Myocyte (in vitro differentiated cells): ENCODE measurements at regions not wholly inside any gene's neighbourhood (a gene's known extent, or its start where the extent isn't known, plus 50 kb on each side); places are given as distances from the start of the nearest gene placed in this dataset.
"Not testable (repeated sequence)": the region's sequence is repeated elsewhere in the genome, so short reads cannot be mapped to it uniquely, and the experiment has no call there.

Experiments used
- DNase-seq: peaks from one replicate; pipeline ENCODE4 v3.0.0-alpha.2; 2012; ENCODE audit warnings: low read depth

DNA sequence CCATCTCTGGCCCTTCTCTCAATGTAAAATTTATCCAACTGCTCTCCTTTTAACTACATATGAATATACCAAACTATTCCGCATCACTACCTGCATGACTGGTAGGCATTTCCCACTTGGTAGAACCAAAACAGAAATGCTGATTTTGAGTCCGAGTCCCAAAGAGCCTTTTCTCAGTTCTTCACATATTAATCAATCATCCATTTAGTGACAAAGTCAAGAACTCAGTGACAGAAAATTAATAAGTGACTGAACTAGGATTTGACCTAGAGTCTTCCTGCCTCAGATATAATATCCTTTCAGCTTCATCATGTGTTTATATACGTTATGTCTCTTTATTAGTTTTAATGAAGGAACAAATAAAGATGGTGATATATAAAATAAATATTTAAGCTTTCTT, 700.6 kb upstream of the GOLIM4 start:
- no peak for DNase-seq

DNA sequence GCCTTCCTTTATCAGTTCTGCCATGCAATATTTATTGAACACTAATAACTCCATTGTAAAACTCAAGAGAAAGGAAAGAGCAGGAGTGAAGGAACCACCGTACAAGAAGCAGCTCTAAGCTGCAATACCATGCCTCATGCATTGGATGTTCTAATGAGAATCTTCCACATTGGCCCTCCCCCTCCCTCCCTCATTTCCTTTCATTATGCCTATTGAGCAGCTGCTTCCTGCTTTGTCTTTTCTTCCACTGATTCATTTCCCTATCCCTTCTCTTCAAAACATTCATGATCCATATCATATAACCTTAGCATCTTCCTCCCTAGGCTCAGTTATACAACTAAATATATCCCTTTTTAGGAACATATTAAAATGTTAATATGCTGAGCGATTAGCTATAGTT, 698.7 kb upstream of the GOLIM4 start:
- DNase-seq = no peak

DNA sequence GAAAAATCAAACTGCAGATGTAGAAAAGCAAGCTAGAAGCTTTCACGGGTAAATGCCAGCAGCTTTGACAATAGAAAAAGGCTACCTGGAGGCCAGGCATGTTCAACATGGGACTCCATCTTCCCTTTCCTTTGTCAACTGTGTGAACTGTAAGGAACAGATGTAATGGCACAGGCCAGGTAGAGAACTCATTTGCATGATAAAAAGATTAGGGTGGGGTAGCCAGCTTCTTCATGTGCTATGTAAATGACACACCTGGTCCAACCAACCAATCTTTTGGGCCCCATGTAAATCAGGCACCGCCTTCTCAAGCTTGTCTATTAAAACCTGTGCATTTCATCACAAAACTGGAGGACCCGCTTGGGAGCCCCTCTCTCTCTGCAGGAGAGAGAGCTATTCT, 686.5 kb upstream of the GOLIM4 start:
- DNase-seq = no peak

DNA sequence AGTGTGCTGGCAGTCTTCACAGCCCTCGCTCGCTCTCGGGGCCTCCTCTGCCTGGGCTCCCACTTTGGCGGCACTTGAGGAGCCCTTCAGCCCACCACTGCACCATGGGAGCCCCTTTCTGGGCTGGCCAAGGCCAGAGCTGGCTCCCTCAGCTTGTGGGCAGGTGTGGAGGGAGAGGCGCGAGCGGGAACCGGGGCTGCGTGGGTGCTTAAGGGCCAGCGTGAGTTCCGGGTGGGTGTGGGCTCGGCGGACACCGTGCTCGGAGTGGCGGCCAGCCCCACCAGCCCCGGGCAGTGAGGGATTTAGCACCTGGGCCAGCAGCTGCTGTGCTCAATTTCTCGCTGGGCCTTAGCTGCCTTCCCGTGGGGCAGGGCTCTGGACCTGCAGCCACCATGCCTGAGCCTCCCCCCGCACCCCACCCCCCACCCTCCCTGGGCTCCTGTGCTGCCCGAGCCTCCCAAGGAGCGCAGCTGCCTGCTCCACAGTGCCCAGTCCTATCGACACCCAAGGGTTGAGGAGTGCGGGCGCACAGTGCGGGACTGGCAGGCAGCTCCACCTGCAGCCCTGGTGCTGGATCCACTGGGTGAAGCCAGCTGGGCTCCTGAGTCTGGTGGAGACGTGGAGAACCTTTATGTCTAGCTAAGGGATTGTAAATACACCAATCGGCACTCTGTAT, 684.4 kb upstream of the GOLIM4 start:
- DNase-seq = not testable (repeated sequence)

DNA sequence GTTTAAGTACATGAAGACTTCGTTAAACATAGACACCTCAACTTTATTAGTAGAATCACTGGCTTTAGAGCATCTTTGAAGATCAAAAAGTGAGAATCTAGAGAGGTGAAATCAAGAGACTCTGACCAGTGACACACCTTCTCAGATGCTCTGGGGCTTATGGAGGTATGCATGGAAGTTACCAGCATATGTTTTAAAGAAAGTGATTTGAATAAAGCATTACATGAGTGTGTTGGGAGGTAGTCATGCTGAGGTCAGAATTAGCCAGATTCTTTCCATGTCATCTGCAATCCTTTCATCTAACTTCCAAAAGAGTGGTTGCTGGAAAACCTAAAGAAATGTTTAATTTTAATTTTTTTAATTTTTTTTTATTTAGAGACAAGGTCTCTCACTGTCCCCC, 658.0 kb upstream of the GOLIM4 start:
- no peak for DNase-seq

DNA sequence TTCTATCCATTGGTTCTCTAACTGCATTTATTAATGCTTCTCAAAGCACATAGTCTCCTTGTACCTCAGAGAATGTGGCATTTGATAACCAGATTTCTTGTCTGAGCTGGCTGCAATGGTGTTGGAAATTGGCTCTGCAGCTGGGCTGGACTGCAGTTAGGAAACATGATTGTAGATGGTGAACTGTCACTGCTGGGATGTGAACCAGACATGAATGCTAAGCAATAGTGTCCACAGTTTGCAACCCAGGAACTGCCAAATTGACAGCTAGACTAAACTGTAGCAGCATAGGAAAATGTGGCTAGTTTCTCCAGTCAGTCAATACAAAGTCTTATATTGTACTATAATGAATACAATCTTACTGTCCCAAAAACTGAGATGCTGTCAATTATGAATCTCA, 656.6 kb upstream of the GOLIM4 start:
- DNase-seq = no peak

DNA sequence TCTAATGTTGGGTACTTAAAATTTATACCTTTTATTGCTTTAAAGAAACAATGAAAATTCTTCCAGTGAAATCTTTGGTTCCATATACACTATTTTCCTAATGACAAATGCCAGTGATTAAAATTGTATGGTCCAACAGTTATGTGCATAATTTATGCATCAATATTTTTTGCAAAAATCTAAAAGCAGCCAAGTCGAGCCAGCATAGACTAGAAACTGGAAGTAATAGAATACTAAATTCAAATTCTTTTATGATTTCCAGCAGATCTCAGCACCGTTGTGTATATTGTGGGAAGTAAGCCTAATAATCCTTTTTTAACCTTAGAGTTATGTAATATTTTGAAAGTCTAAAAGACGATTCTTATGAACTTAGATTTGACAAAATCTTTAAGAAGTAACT, 652.0 kb upstream of the GOLIM4 start:
- no peak for DNase-seq

DNA sequence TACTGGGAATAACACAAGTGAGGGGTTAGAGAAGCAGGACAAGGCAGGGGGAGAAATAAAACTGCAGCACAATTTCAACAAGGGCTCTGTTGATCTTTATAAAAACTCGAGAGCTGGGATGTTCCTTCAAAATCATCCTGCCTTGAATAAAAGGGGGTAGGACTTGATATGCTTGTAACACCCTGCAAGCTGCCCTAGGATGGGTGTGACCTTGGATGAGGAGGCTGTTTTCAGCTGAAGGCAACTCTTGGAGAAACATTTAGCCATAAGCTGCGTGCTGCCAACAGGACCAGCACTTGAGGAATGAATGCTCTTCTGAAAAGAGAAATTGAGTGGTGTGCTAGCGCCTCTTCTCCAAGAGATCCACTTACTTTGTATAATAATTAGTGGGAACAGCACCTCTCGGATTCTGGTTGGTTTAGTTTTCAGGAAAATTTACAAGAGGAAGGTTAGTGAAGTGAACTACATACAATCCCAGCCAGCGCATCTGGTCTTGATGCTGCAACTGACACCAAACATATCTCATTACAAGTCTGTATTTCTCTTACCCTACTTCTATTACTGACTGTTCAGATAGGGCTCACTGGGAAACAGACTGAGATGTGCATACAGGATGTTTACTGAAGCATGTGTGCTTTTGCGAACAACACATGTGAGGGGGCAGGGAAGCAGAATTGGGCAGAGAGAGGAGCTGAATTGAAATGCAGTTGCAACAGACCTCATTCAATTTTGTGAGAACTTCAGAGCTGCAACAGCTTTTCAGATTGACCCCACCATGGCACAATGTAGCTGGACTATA, 643.0 kb upstream of the GOLIM4 start:
- DNase-seq = peak; percentile 5

DNA sequence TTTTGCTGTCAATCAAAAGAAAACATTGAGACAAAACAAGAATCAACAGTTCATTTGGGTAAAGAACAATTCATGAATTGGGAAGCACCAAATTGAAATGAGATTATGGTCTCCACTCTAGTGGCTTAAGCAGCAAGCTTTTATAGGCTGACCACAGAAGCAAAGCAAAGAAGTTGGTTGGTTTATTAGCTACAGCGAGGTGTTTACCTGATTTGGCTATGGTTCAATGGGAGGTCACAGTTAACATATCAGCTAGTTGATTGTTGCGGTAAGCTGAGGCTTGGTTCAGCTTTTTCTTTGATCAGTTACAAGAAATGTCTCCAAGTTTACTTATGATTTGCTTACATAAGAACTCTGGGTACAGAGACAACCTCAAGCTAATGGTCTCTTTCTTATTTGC, 640.5 kb upstream of the GOLIM4 start:
- DNase-seq = no peak

DNA sequence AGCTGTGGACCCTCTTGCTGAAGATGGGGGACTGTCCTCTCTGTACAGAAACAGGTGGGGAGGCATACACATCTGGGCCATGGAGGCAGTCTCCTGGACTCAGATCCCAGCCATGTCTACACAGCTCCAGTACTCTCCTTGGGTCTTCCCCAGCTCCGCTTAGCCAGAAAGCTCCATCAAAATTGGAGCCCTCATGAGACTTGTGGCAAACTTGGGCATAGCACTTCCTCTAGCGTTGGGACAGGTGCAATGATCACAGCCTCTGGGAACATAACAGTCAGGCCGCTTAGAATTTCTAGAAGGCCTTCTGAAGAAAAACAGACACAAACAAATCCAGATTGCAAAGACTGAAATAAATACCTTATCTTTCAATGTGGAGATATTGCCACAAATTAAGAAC, 634.3 kb upstream of the GOLIM4 start:
- DNase-seq = no peak

DNA sequence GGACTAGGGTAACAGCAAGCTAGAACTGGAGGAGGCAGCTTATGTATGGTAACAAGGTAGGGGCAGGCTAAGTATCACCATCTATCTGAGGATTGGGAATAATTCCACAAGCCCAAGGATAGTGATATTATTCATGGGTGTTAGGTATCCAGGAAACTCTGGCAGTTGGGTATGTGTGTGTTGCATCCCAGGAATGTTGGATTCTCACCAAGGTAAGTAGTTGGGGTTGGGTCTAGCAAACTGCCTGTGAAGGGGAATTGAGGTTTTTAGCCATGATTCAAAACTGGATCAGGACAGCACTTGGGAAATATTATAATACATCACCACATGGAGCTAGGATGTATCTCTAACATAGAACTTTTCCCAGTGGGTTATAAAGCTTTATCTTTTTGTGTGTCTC, 626.4 kb upstream of the GOLIM4 start:
- no peak for DNase-seq

DNA sequence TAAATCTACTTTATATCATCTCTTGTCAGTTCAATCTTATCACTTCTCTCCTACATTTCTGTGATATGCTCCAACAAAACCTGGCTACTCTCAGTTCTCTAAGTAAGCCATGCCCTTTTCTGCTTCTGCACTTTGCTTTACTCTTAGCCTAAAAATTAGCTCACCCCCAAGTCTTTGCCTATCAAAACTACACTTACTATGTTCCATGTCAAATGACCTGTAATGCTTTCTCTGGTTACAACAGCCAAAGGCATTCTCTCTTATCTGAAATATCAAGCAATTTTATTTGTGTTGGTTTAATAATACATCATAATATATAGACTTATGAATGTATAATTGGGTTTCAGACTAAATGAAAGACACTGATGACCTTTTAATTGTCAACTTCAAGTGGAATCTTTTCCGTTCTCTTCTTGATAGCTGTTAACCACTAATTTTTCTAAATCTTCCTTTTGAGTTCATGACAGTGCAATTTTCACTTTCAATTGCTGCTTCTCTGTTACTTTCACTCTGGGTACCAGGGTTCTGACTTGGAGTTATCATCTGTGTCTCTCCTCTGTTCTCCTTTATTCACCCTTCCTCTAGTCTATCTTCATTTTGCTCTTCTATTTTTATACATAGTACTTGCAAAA, 619.0 kb upstream of the GOLIM4 start:
- no peak for DNase-seq

DNA sequence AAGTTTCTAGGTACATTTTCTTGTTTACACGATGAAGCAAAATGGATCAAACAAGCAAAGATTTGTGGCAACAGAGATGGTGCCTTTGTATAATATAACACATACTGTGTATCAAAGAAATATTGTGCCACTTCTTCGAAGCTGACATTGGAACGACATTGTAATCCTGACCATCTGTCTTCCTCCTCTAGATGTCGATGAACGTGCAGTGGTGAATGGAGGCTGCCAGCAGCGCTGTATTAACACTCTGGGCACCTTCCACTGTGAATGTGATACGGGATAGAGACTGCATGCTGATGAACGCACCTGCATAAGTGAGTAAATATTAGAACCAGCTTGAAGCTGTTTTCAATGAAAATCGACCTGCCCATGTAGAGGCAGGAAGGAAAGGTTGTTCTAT, 613.3 kb upstream of the GOLIM4 start:
- no peak for DNase-seq

DNA sequence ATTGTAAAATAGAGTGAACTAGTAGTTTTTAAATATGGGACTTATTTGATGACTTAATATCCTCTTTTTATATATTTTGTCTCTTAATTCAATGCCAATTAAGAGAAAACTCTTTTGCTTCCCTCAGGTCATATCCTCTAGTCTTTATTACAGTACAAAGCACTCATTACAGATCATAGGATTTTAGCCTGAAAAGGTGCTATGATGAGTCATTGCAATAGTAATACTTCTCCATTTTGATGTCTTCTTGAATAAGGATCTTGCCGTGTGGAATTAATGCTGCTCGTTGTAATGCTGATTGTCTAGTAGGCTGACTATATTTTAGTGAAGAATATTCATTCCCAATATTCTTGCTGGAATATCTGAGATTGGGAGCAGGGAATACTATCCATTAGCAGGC, 612.2 kb upstream of the GOLIM4 start:
- DNase-seq = no peak

DNA sequence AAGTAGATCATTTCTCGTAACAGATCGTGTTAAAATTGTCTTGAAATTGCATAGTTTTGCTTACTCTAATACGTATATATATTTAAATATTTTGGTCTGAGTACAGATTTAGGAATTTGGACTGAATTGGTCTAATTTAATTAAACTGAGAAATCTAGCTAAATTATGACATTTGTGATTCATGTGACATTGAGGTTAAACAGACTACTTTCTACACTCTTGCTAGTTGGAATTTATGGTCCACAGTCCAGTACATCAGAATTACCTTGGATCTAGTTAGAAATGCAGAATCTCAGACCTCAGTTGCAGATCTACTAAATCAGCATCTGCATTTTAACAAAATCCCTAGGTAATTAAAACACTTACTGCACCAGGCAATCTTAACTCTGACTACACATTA, 609.7 kb upstream of the GOLIM4 start:
- no peak for DNase-seq

DNA sequence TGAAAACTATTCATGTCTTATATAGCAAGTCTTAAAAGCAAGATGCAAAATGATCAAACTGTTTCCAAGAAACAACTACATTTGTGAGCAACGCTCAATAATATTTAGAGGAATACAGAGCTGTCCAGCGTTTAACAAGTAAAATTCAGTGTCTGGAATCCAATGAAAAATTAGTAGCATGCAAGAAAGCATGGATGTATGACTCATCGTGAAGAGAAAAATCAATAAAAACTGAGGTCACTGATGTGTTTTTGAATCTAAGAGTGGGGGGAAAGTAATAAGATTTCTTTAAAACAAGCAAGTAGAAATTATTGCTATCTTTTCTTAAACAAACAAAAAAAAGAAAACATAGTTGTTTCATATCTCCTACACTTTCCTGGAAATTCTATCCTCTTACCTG, 600.3 kb upstream of the GOLIM4 start:
- DNase-seq = no peak

DNA sequence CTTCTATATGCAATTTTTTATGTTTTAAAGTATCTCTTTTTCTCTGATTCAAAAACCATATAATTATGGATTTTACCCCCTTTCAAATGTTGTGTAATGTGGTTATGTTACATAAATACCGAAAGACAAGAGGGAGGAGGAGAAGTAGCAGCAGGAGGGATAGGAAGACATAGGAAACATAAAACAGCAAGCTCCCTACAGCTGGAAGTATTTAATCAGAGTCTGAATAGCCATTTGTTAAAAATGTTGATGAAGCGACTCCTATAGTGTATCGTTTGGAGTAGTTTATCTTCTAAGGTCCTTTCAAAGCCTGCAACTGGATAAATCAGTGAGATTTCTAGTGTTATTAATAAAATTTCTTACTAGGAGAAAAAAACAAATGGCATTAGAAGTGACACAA, 598.1 kb upstream of the GOLIM4 start:
- no peak for DNase-seq

DNA sequence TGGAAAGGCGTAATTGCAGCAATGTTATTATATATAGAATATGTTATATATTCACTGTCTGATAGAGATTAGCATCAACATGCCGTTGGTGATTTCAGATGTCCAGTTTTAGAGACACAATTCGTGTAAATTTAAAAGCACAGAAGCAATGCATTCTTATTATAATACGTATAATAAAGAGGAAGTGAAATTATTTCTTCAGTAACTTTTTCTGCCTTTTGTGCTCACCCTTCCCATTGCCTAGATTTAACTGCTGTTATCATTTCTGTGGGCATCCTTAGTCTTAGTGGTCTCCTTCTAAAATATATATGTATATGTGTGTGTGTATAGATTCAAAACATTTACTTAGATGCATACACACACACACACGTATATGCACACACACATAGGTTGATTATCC, 592.5 kb upstream of the GOLIM4 start:
- no peak for DNase-seq

DNA sequence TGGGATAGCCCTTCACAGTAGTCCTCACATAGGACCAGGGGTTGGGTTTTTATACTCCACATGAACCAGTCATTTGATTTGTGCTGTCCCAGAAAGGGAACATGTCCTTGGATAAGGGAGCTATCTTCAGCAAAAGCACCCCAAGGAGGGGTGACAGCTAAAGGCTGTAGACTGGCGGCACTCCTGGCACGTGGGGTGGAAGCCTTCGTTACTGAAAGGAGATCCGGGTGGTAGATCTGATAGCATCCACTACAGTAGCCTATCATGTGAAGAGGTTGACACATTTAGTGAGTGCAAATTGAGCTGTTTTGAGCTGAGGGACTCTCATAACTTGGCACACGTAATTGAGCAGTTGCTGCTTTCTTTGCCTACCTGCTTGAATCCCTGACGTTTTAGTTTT, 588.8 kb upstream of the GOLIM4 start:
- DNase-seq = no peak

DNA sequence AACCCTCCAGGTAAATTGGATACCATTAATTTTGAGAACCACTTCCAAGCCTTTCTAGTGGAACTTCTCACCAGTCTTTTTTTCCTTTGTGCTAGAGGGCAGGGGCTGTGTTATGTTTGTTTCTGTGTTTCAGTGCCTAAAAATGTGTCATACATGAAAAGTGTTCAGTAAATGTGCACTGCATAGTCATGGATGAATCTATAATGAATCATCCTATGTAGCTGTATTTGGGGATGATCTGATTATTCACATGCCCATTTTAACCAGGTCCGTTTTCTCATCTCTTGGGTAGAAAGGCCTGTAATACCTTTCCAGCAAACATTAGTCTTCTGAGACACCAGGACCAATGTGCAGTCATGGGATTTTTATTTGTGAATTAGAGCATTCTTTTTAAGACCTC, 583.0 kb upstream of the GOLIM4 start:
- DNase-seq = no peak

DNA sequence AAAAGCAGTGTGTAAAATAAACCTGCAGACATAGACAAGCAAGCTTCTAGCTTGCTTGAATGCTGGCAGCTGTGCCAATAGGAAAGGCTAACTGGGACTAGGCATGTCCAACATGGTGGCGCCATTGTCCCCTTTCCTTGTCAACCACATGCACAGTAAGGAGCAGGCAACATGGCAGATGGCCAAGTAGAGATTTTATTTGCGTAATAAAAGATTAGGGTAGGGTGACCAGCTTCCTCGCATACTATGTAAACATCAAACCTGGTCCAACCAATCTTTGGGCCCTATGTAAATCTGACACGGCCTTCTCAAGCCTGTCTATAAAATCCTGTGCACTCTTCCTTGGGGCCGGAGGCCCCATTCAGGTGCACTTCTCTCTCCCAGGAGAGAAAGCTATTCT, 575.4 kb upstream of the GOLIM4 start:
- DNase-seq = no peak

DNA sequence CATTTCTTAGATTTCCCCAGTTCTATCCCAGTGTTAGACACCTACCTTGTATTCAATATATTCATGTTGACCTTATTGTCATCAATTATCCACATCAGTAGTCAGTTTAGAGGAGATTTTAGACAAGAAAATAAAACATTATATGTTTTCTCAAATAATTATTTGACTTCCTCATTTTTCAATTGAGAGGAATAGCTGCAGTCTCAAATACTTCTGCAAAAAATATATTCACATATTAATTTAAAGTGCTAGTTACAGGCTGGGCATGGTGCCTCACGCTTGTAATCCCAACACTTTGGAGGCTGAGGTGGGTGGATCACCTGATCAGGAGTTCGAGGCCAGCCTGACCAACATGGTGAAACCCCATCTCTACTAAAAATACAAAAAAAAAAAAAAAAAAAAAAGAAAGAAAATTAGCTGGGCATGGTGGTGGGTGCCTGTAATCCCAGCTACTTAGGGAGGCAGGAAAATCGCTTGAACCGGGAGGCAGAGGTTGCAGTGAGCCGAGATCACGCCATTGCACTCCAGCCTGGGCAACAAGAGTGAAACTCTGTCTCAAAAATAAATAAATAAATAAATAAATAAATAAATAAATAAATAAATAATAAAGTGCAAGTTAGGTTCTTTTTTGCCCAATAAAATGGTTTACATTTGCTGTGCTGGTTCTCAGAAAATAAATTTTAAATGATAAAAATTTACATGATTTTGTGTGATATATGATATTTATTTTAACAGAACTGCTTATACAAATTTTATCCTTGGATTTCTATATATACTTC, 565.3 kb upstream of the GOLIM4 start:
- DNase-seq = not testable (repeated sequence)
